ENCODE measurements at regions not wholly inside any gene's neighbourhood (a gene's known extent, or its start where the extent isn't known, plus 50 kb on each side); places are given as distances from the start of the nearest gene placed in this dataset.

- DNase-seq, result no peak
Measured at GRCh38 chr4:140316799-140317198, 56.6 kb upstream of the SCOC start.

GRCh38 chr4:140315970-140316369, 57.5 kb upstream of the SCOC start:
- no peak for DNase-seq

- DNase-seq, result no peak
Measured at GRCh38 chr4:140315438-140315837, 58.0 kb upstream of the SCOC start.

GRCh38 chr4:140315019-140315418, 58.4 kb upstream of the SCOC start:
- DNase-seq, result no peak

- DNase-seq, result no peak
Measured at GRCh38 chr4:140312100-140312499, 61.3 kb upstream of the SCOC start.

- DNase-seq, result no peak
Measured at GRCh38 chr4:140311257-140311835, 62.1 kb upstream of the SCOC start.

GRCh38 chr4:140309124-140309870, 64.1 kb upstream of the SCOC start:
- DNase-seq, result no peak

- no peak for DNase-seq
Measured at GRCh38 chr4:140308366-140309123, 64.9 kb upstream of the SCOC start.

- DNase-seq, result no peak
Measured at GRCh38 chr4:140305053-140305452, 68.4 kb upstream of the SCOC start.

- no peak for DNase-seq
Measured at GRCh38 chr4:140304346-140304745, 69.1 kb upstream of the SCOC start.

- no peak for DNase-seq
Measured at GRCh38 chr4:140302151-140302859, 71.1 kb upstream of the SCOC start.

GRCh38 chr4:140300271-140300970, 73.0 kb upstream of the SCOC start:
- DNase-seq, result no peak

GRCh38 chr4:140298001-140298400, 75.4 kb upstream of the SCOC start:
- no peak for DNase-seq

- no peak for DNase-seq
Measured at GRCh38 chr4:140297221-140297570, 76.2 kb upstream of the SCOC start.

- DNase-seq, result no peak
Measured at GRCh38 chr4:140296335-140297220, 76.9 kb upstream of the SCOC start.

- DNase-seq, result no peak
Measured at GRCh38 chr4:140293979-140294378, 79.5 kb upstream of the SCOC start.

- DNase-seq, result no peak
Measured at GRCh38 chr4:140291259-140291658, 82.2 kb upstream of the SCOC start.

- no peak for DNase-seq
Measured at GRCh38 chr4:140289486-140289885, 84.0 kb upstream of the SCOC start.

- DNase-seq, result no peak
Measured at GRCh38 chr4:140286456-140286855, 87.0 kb upstream of the SCOC start.

- DNase-seq, result no peak
Measured at GRCh38 chr4:140284456-140284855, 89.0 kb upstream of the SCOC start.

GRCh38 chr4:140281828-140282552, 91.5 kb upstream of the SCOC start:
- DNase-seq, result no peak
